ENCODE measurements at regions not wholly inside any gene's neighbourhood (a gene's known extent, or its start where the extent isn't known, plus 50 kb on each side); places are given as distances from the start of the nearest gene placed in this dataset.

- no peak overlapping the region for H3K4ac ChIP-seq (ENCODE audit: low read depth, low read length)
- Mint-ChIP-seq H3K4me1 (peaks cover 2% of the 10 kb centered on the region in 2 experiments; a peak in 3 of 4 replicates), H3K9me3 (peaks cover 0 to 2% of the 10 kb centered on the region in 2 experiments; a peak in 1 of 5 replicates), H3K27ac (no peak overlapping the region; a peak in 1 of 7 replicates), H3K36me3 (ENCODE audit: insufficient read depth in 1 of 3, low read depth in 3 of 3) (no peaks in the 10 kb centered on the region; a peak in 1 of 7 replicates), H3K4me3 (no peak overlapping the region), H3K27me3 (ENCODE audit: low read depth) (no peaks in the 10 kb centered on the region; the same call in 1 of the 2 replicates)
- no peak overlapping the region for H3K27ac ChIP-seq (ENCODE audit: insufficient read length, low read depth, low read length)
- no CpG with 5 or more reads among the region's 10 CpGs for WGBS (ENCODE audit: extremely low coverage, insufficient read length, low lambda C conversion rate)
- H2BK5ac ChIP-seq (ENCODE audit: insufficient read length, low read length), result no peak overlapping the region
- no peak overlapping the region for H2BK12ac ChIP-seq (ENCODE audit: insufficient read length, low read depth, low read length)
- no peak overlapping the region for H3K18ac ChIP-seq (ENCODE audit: insufficient read length, low read depth, low read length)
- no peak overlapping the region for H3K4me2 ChIP-seq (ENCODE audit: insufficient read depth, insufficient read length, low read length)
- no peak overlapping the region for H4K5ac ChIP-seq (ENCODE audit: insufficient read length, low read depth, low read length)
- H3T11ph ChIP-seq (ENCODE audit: low read length), result no peak overlapping the region
- no peaks in the 10 kb centered on the region for H3K9me3 ChIP-seq (ENCODE audit: control insufficient read depth, low read depth, low read length)
- H3K4me1 ChIP-seq (ENCODE audit: insufficient read depth, low read length), result no peaks in the 10 kb centered on the region
- H3K79me2 ChIP-seq (ENCODE audit: insufficient read depth, low read length), result no peaks in the 10 kb centered on the region
- no peaks in the 10 kb centered on the region for H4K20me1 ChIP-seq (ENCODE audit: control insufficient read depth, insufficient read depth, insufficient read length)
- H4K8ac ChIP-seq (replicated peaks; ENCODE audit: insufficient read length, low read depth, low read length), result no peak overlapping the region
- no peak overlapping the region for H3K9ac ChIP-seq (ENCODE audit: extremely low read depth, insufficient read length, low read length)
- H2AK5ac ChIP-seq (ENCODE audit: insufficient read length, low read length), result no peak overlapping the region
- H3K14ac ChIP-seq (ENCODE audit: insufficient read depth, low read length), result no peak overlapping the region; the same call in 1 of the 2 replicates
- H2BK15ac ChIP-seq (ENCODE audit: low read depth, low read length), result no peak overlapping the region
- TF ChIP-seq CTCF (conservative IDR thresholded peaks at IDR 0.05), result no peak
- peak; percentile 18 for DNase-seq
- H4K91ac ChIP-seq (ENCODE audit: insufficient read length, low read depth, low read length), result no peak overlapping the region
- no peaks in the 10 kb centered on the region for H3K23me2 ChIP-seq (ENCODE audit: insufficient read length, low read depth, low read length, poor library complexity, severe bottlenecking)
- H3K56ac ChIP-seq (ENCODE audit: insufficient read length, low read depth, low read length), result no peak overlapping the region
- no peak overlapping the region for H2BK120ac ChIP-seq (ENCODE audit: low read depth, low read length, poor library complexity, severe bottlenecking)
- H3K79me1 ChIP-seq (ENCODE audit: insufficient read depth, low read depth, low read length, poor library complexity, severe bottlenecking), result no peaks in the 10 kb centered on the region
- H3K23ac ChIP-seq (ENCODE audit: insufficient read length, low read depth, low read length), result no peak overlapping the region
- no peak overlapping the region for H2BK20ac ChIP-seq (ENCODE audit: low read depth, low read length, poor library complexity, severe bottlenecking)
- H3K27me3 ChIP-seq (ENCODE audit: insufficient read depth, low read length), result no peaks in the 10 kb centered on the region
- no peak overlapping the region for H2AFZ ChIP-seq (ENCODE audit: low read length)
Observed at GRCh38 chr10:124340033-124340760, 78.5 kb downstream of the OAT start.
